OCI-LY3 (cell line): ENCODE measurements at regions not wholly inside any gene's neighbourhood (a gene's known extent, or its start where the extent isn't known, plus 50 kb on each side); places are given as distances from the start of the nearest gene placed in this dataset.

ENCODE experiments used
- H2AFZ ChIP-seq: fragments of 200-600, 300-600 bp; shearing (Covaris generic); 2 replicates; pipeline ENCODE4 v1.6.0; 2014; ENCODE audit warnings: antibody characterized with exemption, low read depth, low read length
- H3K27ac ChIP-seq: fragments of 200-600, 300-600 bp; sonication (generic); 2 replicates; pipeline ENCODE4 v1.5.1; 2014; ENCODE audit warnings: mild to moderate bottlenecking, low read length, moderate library complexity, mixed read lengths
- H3K27me3 ChIP-seq: fragments of 200-600, 300-600 bp; sonication (generic); 2 replicates; pipeline ENCODE4 v1.6.1; 2014; ENCODE audit warnings: low read depth, low read length, mixed read lengths
- H3K36me3 ChIP-seq: fragments of 200-600, 300-600 bp; sonication (generic); replicated peaks from 2 replicates; pipeline ENCODE3; 2014; ENCODE audit warnings: low read depth, low read length, mixed read lengths
- H3K4me1 ChIP-seq: fragments of 300-600, 200-600 bp; sonication (generic); 2 replicates; pipeline ENCODE4 v1.6.1; 2014; ENCODE audit warnings: low read length, mixed read lengths
- H3K4me2 ChIP-seq: fragments of 200-600, 300-600 bp; sonication (generic); 2 replicates; pipeline ENCODE4 v1.6.1; 2014; ENCODE audit warnings: low read length, mixed read lengths
- H3K4me3 ChIP-seq: fragments of 300-600, 200-600 bp; sonication (generic); 2 replicates; pipeline ENCODE4 v1.5.1; 2014; ENCODE audit warnings: antibody characterized with exemption, mild to moderate bottlenecking, low read length, moderate library complexity
- H3K79me2 ChIP-seq: fragments of 300-600, 200-600 bp; shearing (Covaris generic); 2 replicates; pipeline ENCODE4 v1.6.1; 2014; ENCODE audit warnings: mild to moderate bottlenecking, low read length, mixed read lengths
- H3K9ac ChIP-seq: fragments of 300-600, 200-600 bp; shearing (Covaris generic); 2 replicates; pipeline ENCODE4 v1.6.0; 2014; ENCODE audit warnings: mild to moderate bottlenecking, low read length, moderate library complexity
- H3K9me3 ChIP-seq: fragments of 200-600, 300-600 bp; shearing (Covaris generic); 2 replicates; pipeline ENCODE4 v1.6.1; 2014; ENCODE audit warnings: low read length, mixed read lengths; ENCODE audit not compliant: insufficient read depth
- H4K20me1 ChIP-seq: fragments of 200-600, 300-600 bp; sonication (generic); 2 replicates; pipeline ENCODE4 v1.6.1; 2016; ENCODE audit warnings: low read length, mixed read lengths; ENCODE audit not compliant: insufficient read depth
- EZH2phosphoT487 ChIP-seq: fragments of 200-600 bp; shearing (Covaris generic); IDR thresholded peaks from 2 replicates; pipeline ENCODE4 v1.6.1; 2018; ENCODE audit warnings: antibody characterized with exemption, mixed run types, low read depth
- TF ChIP-seq, protein P1 (sequence below): fragments of 200-600, 300-600 bp; sonication (generic); IDR thresholded peaks from 2 replicates; pipeline ENCODE4 v1.5.1; 2014; ENCODE audit warnings: antibody characterized with exemption, low read length, low read depth

DNA sequence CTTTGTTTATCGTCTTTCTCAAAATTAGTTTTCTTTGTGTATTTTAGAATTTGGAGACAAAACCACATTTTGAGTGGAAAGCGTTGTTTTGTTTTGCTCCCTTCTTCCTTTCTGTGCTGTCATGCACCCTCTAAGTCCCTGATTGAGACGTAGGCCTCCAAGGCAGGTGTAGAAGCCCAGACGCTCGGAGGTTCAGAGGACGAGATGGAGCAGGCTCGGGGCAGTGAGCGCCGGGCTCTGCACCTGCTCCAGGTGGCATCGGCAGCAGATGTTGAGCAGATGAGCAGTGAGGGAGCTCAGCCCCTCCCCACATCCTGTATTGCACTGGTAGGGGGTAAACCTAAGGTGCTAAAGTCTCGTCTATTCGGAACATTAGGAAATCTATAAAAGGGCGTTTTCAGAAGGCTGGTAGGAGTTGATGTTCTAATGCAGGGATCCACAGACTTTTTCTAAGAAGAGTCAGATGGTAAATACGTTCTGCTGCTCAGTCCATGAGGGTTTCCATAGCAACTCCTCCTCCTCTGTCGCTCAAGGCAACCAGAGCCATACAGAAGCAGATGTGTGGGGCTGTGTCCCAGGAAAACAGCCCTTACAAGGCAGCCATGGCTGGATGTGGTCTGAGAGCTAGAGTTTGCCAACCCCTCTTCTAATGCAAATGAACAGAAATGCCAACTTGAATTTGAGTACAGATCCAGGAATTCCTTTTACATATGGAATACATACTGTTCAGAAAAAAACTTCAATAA, 724.2 kb downstream of the BRD1 start:
- no peak overlapping the region for H2AFZ ChIP-seq
- H3K27ac ChIP-seq = no peak overlapping the region
- no peak overlapping the region for H3K4me3 ChIP-seq
- TF ChIP-seq, protein P1, sequence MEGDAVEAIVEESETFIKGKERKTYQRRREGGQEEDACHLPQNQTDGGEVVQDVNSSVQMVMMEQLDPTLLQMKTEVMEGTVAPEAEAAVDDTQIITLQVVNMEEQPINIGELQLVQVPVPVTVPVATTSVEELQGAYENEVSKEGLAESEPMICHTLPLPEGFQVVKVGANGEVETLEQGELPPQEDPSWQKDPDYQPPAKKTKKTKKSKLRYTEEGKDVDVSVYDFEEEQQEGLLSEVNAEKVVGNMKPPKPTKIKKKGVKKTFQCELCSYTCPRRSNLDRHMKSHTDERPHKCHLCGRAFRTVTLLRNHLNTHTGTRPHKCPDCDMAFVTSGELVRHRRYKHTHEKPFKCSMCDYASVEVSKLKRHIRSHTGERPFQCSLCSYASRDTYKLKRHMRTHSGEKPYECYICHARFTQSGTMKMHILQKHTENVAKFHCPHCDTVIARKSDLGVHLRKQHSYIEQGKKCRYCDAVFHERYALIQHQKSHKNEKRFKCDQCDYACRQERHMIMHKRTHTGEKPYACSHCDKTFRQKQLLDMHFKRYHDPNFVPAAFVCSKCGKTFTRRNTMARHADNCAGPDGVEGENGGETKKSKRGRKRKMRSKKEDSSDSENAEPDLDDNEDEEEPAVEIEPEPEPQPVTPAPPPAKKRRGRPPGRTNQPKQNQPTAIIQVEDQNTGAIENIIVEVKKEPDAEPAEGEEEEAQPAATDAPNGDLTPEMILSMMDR = no peak
- TF ChIP-seq EZH2phosphoT487 = no peak
- no peaks in the 10 kb centered on the region for H3K27me3 ChIP-seq
- no peaks in the 10 kb centered on the region for H3K9me3 ChIP-seq
- no peaks in the 10 kb centered on the region for H3K4me1 ChIP-seq
- H3K4me2 ChIP-seq = no peak overlapping the region
- no peak overlapping the region for H3K9ac ChIP-seq
- no peaks in the 10 kb centered on the region for H3K36me3 ChIP-seq
- H4K20me1 ChIP-seq = no peaks in the 10 kb centered on the region
- no peaks in the 10 kb centered on the region for H3K79me2 ChIP-seq

GRCh38 chr22:49102367-49102766, 725.3 kb downstream of the BRD1 start:
- no peaks in the 10 kb centered on the region for H4K20me1 ChIP-seq
- no peak overlapping the region for H3K4me3 ChIP-seq
- no peaks in the 10 kb centered on the region for H3K27me3 ChIP-seq
- no peaks in the 10 kb centered on the region for H3K9me3 ChIP-seq
- H3K4me1 ChIP-seq = no peaks in the 10 kb centered on the region
- no peaks in the 10 kb centered on the region for H3K36me3 ChIP-seq
- H3K79me2 ChIP-seq = no peaks in the 10 kb centered on the region
- no peak overlapping the region for H2AFZ ChIP-seq
- TF ChIP-seq, protein P1 = no peak
- TF ChIP-seq EZH2phosphoT487 = no peak
- H3K27ac ChIP-seq = no peak overlapping the region
- no peak overlapping the region for H3K4me2 ChIP-seq
- H3K9ac ChIP-seq = no peak overlapping the region

DNA sequence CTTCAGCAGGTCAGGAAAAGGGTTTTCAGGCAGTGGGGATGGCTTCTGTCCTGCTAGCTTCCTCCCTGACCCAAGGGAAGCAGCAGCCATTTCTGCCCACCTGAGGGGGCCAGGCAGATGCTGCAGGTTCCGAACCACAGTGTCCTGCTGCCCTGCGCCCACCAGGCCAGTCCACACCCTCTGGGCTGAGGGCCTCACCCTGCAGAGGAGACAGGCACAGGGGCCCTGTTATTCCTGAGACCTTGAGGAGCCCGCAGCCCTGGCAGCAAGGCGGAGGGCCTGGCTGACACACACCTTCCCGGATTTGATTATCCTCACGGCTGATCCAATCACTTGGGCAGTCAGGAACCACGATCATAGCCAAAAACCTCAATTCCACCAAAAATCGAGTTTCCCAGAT, 725.8 kb downstream of the BRD1 start:
- Histone ChIP-seq H3K36me3 (no peaks in the 10 kb centered on the region), H3K27ac (no peak overlapping the region), H3K4me2 (no peak overlapping the region), H2AFZ (no peak overlapping the region), H3K9me3 (no peaks in the 10 kb centered on the region), H3K79me2 (no peaks in the 10 kb centered on the region), H3K4me3 (no peak overlapping the region), H3K4me1 (no peaks in the 10 kb centered on the region), H4K20me1 (no peaks in the 10 kb centered on the region), H3K27me3 (no peaks in the 10 kb centered on the region), H3K9ac (no peak overlapping the region)
- no peak for TF ChIP-seq EZH2phosphoT487
- TF ChIP-seq, protein P1 = no peak

DNA sequence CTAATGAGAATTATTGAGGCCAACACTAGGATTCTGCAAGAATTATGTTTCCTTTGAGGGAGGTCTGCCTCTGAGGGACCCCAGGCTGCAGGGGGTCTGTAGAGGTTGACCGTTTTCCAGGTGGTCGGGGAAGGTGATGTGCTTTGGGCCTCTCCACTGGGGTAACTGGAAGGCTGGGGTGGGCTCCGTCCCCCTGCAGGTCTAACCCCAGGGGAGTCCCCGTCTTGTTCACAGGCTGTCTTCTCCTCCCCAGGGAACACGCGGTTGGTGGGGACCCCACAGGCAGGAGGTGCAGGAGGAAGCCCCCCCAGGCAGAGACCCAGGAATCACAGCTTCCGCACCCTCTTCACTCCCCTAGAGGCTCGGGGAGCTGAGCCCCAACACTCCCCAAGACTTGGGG, 726.4 kb downstream of the BRD1 start:
- no peaks in the 10 kb centered on the region for H3K79me2 ChIP-seq
- H3K9ac ChIP-seq = no peak overlapping the region
- H4K20me1 ChIP-seq = no peaks in the 10 kb centered on the region
- no peaks in the 10 kb centered on the region for H3K36me3 ChIP-seq
- no peak overlapping the region for H3K27ac ChIP-seq
- no peaks in the 10 kb centered on the region for H3K9me3 ChIP-seq
- H3K4me1 ChIP-seq = no peaks in the 10 kb centered on the region
- TF ChIP-seq EZH2phosphoT487 = no peak
- TF ChIP-seq, protein P1 = no peak
- H3K4me2 ChIP-seq = no peak overlapping the region
- no peaks in the 10 kb centered on the region for H3K27me3 ChIP-seq
- no peak overlapping the region for H3K4me3 ChIP-seq
- no peak overlapping the region for H2AFZ ChIP-seq
